UCSD-AML1 (cell line): ENCODE measurements at regions not wholly inside any gene's neighbourhood (a gene's known extent, or its start where the extent isn't known, plus 50 kb on each side); places are given as distances from the start of the nearest gene placed in this dataset.
A peak's percentile ranks its signal among the peaks of the same experiment; 100 is the strongest.
"Not testable (repeated sequence)": the region's sequence is repeated elsewhere in the genome, so short reads cannot be mapped to it uniquely, and the experiment has no call there.

Experiments used
- DNase-seq: peaks from one replicate; lab custom pipeline; 2025; ENCODE audit not compliant: unreplicated experiment; lab: John Stamatoyannopoulos, UW

DNA sequence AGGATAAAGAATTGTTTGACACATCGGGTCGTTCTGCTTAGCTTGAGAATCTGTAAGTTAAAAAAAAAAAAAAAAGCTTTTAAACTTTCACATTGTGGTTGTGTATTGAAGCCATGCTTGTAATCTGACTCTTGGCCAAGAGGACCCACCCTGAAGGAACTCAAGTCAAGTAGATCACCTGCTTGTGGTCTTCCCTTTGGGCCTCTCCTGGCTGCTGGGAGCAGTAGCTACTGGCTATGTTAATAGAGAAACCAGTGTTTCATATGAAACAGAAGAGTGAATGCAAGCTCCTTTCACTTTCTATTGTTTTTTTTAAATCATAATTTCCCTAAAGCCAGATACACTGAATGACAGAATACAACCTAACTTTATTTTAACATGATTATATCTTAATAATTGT is 402.4 kb upstream of the NDST4 start:
- no peak for DNase-seq

DNA sequence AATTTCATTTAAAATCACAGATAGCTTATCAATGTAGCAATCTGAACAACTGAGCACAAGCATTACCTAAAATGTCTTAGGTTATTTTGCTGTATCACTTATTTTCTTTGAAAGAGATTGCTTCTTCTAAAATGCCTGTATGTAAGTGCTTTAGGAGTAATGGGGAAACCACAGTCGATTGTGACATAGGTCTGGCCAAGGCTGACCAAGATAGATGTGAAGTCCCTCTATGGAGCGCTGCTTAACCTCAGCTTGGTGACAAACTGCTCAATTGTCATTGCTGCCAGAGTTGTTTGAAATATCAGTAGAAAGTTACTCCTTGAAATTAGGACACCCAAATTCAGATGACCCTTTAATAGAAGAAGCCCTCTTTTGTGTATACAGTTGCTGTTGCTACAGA is 401.9 kb upstream of the NDST4 start:
- DNase-seq: peak; percentile 5

DNA sequence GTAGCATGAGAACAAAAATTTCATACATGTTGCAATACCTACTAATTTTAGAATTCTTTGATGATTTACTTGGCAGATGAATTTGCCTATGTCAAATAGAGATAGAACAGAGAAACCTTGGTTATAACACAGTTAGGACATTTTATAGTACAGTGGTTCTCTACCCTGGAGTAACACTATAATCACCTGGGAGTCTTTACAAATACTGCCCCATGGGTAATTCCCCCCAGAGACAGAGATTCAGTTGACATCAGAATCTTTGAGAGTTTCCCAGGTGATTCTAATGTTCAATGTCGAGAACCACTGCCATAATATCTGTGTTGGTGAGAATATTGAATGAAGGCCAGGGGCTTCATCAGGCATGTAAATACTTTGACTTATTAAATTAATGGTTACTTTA is 401.3 kb upstream of the NDST4 start:
- no peak for DNase-seq

DNA sequence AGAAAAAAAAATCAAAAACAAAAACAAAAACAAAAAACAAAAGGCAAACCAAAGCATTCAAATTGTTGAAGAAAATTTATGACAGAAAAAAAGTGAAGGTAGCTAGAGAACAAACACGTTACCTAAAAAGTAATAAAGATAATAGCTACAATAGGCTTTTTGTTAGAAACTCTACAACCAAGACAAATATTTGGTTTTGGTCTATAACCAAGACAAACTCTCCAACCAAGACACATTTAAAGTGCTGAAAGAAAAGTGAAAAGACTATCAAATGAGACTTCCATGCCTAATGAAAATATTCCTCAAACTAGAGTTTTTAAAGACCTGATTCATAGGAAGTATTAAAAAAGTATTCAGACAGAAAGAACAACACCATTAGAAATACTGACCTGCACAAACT is 391.9 kb upstream of the NDST4 start:
- DNase-seq: no peak

DNA sequence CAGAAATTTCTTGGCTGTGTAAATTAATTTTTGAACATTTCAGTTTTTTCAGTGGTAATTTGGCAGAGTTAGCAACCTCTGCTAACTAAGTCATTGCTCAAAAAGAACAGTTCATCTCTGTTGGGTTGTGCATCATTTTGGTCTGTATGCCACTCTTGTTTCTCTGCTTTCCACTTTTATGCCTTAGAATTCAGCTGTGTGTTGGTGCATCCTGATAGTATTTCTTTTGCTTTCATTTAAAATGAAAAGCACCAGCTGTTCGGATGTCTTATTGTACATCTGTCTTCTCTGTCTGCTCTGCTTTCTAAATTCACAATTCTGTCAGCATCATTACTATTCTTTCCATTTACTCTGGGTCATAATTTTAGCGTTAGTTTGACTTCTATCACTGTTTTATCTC is 388.2 kb upstream of the NDST4 start:
- no peak for DNase-seq

DNA sequence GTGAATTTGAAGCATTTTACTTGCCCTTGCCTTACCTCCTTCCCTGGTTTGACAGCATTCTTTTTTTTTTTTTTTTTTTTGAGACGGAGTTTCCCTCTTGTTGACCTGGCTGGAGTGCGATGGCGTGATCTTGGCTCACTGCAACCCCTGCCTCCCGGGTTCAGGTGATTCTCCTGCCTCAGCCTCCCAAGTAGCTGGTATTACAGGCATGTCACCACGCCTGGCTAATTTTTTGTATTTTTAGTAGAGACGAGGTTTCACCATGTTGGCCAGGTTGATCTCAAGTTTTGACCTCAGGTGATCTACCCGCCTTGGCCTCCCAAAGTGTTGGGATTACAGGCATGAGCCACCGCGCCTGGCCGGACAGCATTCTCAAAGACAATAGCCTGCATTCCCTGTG is 380.4 kb upstream of the NDST4 start:
- DNase-seq: not testable (repeated sequence)

DNA sequence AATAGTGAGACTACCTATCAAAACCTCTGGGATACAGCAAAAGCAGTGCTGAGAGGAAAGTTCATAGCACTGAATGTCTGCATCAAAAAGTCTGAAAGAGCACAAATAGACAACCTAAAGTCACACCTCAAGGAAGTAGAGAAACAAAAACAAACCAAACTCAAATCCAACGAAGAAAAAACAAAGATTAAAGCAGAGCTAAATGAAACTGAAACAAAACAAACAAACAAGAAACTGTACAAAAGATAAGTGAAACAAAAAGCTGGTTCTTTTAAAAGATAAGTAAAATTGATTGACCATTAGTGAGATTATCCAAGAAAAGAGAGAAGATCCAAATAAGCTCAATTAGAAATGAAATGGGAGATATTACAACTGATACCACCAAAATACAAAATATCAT is 378.3 kb upstream of the NDST4 start:
- no peak for DNase-seq

DNA sequence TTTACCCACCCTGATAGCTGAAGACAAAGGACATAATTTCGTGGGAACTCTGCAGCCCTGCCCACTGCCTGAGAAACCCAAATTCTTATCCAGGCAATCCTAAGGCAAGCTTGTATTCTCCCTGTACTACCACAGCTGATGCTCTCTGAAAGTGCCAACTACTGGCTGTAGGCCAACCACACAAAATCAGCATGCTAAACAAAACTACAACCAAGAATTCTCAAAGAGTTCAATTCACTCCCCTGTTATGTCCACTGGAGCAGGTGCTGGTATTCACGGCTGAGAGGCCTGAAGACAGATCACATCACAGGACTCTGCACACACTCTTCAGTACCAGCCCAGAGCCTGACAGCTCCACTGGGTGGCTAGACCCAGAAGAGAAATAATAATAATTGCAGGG is 375.9 kb upstream of the NDST4 start:
- DNase-seq: no peak

DNA sequence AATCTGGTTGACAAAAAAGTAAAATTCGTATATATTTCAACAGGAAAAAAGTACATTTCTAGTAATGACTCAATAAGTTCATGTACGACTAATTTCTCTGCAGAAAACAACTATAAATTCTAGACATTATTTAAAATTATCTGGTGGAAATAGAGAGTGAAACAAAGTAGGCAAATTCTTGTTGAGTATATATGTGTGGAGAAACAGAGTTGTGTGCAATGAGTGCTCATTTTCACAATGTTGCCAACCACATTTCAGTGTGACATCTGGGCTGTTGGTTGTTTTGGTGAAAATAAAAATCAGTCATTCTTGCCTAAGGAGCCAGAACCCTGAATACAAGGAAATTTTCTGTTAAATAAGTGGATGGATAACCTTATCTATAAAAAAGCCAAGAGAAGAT is 372.0 kb upstream of the NDST4 start:
- DNase-seq: no peak

DNA sequence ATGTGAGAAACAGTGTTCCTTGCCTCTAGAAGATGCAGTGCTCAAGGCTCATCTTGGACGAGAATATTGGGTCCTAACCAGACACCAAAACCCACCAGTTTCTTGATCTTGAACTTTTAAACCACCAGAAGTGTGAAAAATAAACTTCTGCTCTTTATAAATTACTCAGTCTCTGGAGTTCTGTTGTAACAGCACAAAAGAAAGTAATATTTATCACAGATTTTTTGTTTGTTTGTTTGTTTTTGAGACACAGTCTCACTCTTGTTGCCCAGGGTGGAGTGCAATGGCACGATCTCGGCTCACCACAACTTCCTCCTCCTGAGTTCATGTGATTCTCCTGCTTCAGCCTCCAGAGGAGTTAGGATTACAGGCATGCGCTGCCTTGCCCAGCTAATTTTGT is 371.1 kb upstream of the NDST4 start:
- DNase-seq: no peak

DNA sequence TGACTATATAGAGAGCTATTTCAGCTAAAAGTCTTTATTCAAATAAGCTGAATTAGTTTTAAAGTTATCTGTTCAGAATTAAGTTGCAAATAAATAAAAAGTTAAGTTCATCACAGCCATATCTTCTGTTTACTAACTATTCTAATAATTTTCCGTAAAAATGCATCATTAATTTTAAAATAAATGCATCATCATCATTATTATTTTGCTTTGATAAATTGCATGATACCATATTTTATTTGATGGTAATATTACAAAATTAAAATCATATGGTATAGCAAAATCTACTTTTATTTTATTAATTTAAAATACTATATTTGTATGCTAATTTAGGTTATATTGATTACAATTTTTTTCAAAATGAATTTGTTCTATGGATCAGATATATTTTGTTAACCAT is 357.3 kb upstream of the NDST4 start:
- DNase-seq: no peak

DNA sequence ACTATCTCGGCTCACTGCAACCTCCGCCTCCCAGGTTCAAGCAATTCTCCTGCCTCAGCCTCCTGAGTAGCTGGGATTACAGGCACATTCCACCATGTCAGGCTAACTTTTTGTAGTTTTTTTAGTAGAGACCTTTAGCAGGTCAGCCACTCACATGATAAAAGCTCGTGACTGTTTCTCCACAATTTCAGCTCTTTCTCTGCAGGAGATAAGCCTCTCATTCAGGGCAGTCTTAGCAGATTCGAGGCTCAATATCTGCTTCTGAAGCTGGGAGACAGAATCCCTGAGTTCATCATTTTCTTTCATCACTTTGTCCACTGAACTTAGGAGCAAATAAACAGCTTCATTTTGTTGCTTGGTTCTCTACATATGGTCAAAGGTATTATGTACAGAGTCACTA is 345.9 kb upstream of the NDST4 start:
- DNase-seq: not testable (repeated sequence)

DNA sequence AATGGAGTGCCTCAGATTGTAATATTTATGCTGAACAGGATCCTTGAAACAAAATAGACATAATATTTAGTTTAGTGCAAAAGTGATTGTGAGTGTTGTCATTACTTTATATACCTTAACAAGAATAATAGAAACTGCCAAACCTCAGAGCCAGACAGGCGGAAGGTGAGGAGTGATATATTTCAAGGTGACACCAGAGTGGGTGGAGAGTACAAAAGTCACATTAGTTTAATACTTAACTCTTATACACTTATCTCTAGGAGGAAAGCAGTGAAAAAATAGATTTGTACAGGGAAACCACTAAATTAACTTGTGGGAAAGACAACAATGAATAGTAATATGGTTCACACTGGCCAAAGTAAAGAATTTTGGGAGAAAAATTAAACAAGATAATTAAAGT is 342.8 kb upstream of the NDST4 start:
- no peak for DNase-seq

DNA sequence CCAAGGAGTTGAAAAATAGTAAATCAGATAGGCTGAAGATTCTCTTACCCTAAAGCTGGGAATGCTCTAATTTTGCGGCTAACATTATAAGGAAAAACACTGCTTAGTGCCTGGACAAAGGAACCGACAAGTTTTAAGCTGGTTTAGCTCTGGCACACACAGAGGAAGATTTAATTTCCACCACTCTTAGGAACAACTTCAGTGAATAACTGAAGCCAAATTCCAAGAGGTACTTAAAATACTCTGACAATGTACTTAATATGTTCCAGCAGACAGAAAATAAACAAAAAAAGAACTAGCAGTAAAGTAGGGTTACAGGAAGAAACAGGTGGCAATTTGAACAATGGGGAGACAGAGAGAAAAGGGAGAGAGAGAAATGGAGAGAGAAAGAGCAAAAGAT is 340.8 kb upstream of the NDST4 start:
- no peak for DNase-seq

DNA sequence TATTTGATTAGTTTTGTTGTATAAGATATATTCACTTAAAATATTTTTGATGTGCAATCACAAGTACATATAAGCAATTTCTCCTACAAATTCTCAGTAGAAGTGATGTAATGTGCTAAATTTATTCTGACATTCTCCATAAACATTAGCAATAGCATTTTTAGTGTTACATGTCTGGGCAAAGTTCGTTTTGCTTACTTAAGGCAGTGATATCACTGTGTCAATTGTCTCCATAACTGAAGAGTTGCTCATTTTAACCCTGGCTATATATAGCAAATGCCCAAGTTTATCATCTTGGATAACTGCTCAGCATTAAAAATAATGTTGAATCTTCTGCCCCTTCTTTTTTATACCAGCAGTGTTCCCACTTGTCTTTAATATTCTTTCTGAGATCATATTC is 340.0 kb upstream of the NDST4 start:
- DNase-seq: no peak

DNA sequence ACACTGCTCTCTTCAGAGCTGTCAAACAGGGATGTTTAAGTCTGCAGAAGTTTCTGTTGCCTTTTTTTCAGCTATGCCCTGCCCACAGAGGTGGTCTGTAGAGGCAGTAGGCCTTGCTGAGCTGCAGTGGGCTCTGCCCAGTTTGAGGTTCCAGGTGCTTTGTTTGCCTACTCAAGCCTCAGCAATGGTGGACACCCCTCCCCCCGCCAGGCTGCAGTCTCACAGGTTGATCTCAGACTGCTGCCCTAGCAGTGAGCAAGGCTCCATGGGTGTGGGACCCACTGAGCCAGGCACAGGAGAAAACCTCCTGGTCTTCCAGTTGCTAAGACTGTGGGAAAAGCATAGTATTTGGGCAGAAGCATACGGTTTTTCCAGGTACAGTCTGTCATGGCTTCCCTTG is 338.8 kb upstream of the NDST4 start:
- not testable (repeated sequence) for DNase-seq

DNA sequence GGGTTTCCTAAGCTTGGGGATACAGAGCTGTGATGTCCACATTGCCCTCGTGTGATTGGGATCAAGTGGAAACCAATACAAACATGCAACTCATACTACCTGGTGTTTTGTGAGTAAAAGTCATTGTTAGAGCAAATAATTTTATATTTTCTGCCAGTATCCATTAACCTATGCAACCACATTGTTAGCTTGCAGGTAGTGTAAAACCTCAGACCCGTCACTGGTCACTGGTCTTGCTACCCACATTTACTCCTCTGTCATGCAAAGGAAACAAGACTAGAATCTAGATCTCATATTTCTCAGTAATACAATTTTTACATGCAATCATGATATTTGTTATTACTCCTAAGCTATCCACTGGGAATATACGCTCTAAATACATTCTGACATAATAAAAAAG is 324.3 kb upstream of the NDST4 start:
- DNase-seq: no peak

DNA sequence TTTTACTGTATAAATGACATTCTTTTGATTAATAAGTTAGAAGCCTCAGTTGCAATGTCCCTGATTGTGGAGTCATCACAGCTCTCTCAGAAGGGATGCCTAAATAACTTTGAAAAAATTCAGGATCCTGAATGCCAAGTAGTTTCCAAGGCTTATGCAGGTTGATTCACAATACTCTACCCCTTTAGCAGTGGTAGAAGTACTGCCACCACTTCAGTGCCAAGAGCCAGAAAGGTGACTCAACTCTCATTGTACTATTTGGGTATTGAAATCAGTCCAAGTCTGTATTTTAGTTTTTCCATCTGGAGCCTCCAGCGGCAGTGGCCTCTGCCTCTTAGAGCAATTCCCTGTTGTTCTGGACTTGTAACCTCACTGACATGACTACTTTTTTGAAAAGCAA is 320.1 kb upstream of the NDST4 start:
- DNase-seq: no peak

DNA sequence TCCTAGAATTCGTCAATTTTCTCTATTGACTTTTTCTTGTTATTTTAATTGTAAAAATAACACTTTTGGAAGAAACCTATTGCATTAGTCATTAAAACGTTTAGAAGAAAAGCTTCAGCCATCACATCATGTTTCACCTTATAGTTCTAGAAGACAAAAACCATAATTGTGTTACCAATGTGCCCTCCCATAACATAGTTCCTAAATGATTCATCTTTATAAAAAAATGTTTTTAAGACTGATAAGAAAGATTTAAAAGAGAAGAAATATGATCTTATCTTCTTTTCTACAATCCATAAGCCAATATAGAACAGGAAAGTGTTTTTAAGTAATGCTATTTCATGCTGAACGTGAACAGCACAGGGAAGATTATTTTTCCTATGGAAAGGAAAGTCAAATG is 316.6 kb upstream of the NDST4 start:
- no peak for DNase-seq

DNA sequence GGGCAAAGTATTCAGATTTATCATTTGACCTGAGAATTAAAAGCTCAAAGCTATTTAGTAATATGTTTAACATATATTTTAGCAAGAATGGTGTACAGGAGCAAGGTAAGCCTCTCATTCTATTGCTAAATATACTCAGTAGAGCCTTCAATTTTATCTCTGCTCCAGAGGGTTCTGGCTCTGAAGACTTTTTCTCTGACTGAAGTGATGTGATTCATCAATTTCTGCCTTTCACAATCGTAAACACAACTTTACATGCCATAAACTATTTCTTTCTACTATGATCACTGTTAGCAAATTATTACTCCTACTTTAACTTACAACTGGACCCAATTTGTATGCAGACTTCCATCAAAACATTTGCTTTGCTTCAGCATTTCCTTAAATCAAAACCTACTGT is 315.0 kb upstream of the NDST4 start:
- DNase-seq: no peak

DNA sequence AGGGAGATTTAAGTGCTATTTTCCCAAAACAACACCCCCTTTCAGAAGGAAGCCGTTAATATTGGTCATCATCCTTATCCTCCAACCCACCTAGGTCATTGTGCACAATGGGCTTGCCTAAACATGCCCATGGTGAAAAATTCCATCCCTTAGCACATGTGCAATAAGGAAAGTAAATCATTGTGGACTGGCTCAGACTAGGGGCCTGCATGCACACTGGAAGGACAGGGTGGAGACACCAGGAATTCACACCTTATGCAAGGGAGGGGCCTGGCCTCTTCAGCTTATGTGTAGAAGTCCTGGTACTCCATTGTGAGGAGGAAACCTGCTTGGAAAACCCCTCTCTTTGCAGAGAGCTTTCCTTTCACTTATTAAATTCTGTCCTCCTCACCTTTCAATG is 311.4 kb upstream of the NDST4 start:
- DNase-seq: no peak

DNA sequence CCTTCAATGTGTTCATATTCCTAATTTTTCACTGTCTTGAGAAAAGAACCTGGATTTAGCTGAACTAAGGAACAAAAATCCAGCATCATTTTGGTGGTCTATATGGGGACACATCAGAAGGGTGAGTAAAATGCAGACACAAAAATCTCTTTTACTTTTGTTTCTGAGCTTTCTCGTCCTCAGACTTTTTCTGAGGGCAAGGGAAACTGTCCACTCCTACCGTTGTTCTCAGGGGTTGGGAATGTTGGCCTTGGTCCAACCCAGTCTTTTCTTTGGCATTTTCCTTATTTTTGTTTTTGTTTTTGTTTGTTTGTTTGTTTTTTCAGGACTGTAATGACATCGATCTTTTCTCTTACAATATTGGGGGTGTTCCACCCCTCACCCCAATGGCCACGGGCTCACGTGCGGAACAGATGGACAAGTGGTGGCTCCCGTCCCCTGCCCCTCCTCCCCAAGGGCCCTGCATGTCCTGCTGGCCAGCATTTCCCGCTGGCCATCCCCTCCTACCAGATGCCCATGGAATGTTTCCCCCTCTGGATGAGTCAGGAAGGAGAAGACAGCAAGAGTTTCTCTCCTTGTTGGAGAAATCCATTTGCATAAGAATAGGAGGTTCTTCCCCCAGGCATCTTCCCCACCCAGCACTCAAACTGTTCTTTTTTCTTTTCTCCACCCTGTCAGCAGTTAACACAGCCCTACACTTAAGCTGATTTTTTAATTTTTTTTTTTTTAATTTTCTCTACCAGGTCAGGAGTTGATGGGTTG is 305.4 kb upstream of the NDST4 start:
- DNase-seq: no peak

DNA sequence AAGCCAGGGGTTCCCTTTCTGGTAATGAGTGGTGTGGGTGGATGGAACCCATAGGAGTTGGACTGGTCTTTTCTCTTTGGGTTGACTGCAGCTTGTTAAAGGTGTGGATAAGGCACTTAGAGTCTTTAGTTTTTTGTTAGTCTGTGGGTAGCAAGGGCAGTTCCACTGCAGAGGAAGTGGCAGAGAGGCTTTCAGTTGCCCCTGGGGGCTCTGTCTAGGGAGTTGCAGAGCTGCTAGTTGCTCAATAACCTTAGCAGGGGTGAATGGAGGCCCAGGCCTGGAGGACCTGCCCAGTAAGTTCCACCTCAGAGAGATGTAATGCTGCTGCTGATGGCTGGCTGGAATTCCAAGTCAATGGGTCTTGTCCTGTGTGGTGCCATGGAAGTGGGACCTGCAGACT is 282.6 kb upstream of the NDST4 start:
- no peak for DNase-seq

DNA sequence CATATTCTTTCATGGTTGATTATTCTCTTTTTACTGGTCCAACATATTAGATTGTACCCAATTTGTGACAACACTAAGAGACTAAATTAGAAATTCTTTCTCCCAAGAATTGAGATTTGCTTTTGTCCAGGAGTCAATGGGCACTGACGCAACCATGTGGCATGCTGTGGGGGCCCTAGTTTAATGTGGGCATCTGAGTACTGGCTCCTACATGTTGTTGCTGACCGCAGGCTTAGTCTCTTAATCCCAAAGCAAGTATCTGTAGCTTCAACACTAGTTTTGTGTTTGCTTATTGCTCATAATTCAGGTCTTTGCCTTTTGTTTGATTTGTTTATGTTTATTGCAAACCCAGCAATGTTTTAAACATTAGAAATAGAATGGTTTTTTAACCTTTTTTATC is 263.4 kb upstream of the NDST4 start:
- DNase-seq: no peak
